Sigmoid colon (tissue), 6 donors: ENCODE measurements at regions not wholly inside any gene's neighbourhood (a gene's known extent, or its start where the extent isn't known, plus 50 kb on each side); places are given as distances from the start of the nearest gene placed in this dataset.
"Not testable (repeated sequence)": the region's sequence is repeated elsewhere in the genome, so short reads cannot be mapped to it uniquely, and the experiment has no call there.

Experiments used
- DNase-seq: peaks from one replicate; pipeline ENCODE4 v3.0.0-alpha.2; 2019
- H3K27ac ChIP-seq, 4 donors: fragments of 200-600 bp; sonication (generic); one replicate each; pipeline ENCODE4 v1.5.1; 2016 to 2019; ENCODE audit warnings: mild to moderate bottlenecking in 1 of 4
- H3K27me3 ChIP-seq, 3 donors: fragments of 200-600 bp; sonication (generic); one replicate each; pipeline ENCODE4 v1.5.1; 2019; ENCODE audit warnings: mild to moderate bottlenecking in 1 of 3
- H3K36me3 ChIP-seq, 4 donors: fragments of 200-600 bp; sonication (generic); one replicate each; pipeline ENCODE4 v1.5.1; 2016 to 2019
- H3K4me1 ChIP-seq, 4 donors: fragments of 200-600 bp; sonication (generic); one replicate each; pipeline ENCODE4 v1.5.1; 2017 to 2019
- H3K4me3 ChIP-seq, 4 donors: fragments of 200-600 bp; sonication (generic); one replicate each; pipeline ENCODE4 v1.5.1; 2017 to 2019; ENCODE audit warnings: mild to moderate bottlenecking in 2 of 4, moderate library complexity in 1 of 4
- H3K9me3 ChIP-seq, 4 donors: fragments of 200-600 bp in 3 of 4; sonication (generic) in 3 of 4; one replicate each; pipeline versions ENCODE4 v1.5.1 to v1.6.1; 2013 to 2019
- EP300 ChIP-seq, 4 donors: sonication (generic); formaldehyde crosslinking; IDR thresholded peaks; one replicate each; pipeline ENCODE4 v1.6.1; 2017; ENCODE audit warnings: antibody characterized with exemption in 4 of 4
- POLR2A ChIP-seq, 2 donors: fragments of 450-650 bp; IDR thresholded peaks; one replicate each; pipeline ENCODE4 v1.6.1; 2016; ENCODE audit warnings: antibody characterized with exemption in 2 of 2, mild to moderate bottlenecking in 2 of 2, moderate library complexity in 2 of 2
- POLR2AphosphoS5 ChIP-seq, 4 donors: sonication (generic); formaldehyde crosslinking; IDR thresholded peaks; one replicate each; pipeline ENCODE4 v1.6.1; 2017; ENCODE audit warnings: antibody characterized with exemption in 4 of 4
- WGBS, 2 donors: extraction: QIAGEN DNeasy Blood & Tissue Kit; methylation state at CpG; one replicate each; pipeline ENCODE4 v1.1.7; 2013; 5-methylcytosine and 5-hydroxymethylcytosine counted together
- intact Hi-C: fragments of 100-400 bp; cut with DNase I; formaldehyde crosslinking; loops from one replicate; pipeline ENCODE4 v1.15.1; 2023
- TF ChIP-seq, protein P1 (sequence below), 4 experiments: fragments of 450-650 bp in 3 of 4; fragments of 200-600 bp in 1 of 4; IDR thresholded peaks; one replicate each; pipeline ENCODE4 v1.5.1; 2016 to 2019; ENCODE audit warnings: antibody characterized with exemption in 4 of 4, mild to moderate bottlenecking in 3 of 4, moderate library complexity in 2 of 4
- donor health status: healthy with polysubstance abuse.
- donor health status: healthy.

GRCh38 chr19:23533441-23533840, 138.2 kb upstream of the ZNF91 start:
- H3K27me3 ChIP-seq, DNase-seq, H3K4me1 ChIP-seq, H3K4me3 ChIP-seq, H3K9me3 ChIP-seq, H3K27ac ChIP-seq, H3K36me3 ChIP-seq, intact Hi-C loops: not testable (repeated sequence)
- 87 to 93% methylated on average over 30 of the region's 30 CpGs for WGBS, 2 donors

- intact Hi-C loops = no loop called here
- 78 to 92% methylated on average over 1 of the region's 1 CpG for WGBS, 2 donors
- no peak for DNase-seq
- no peak overlapping the region for H3K4me3 ChIP-seq
- no peak overlapping the region for H3K27ac ChIP-seq
- no peak for TF ChIP-seq EP300 (IDR thresholded peaks at IDR 0.05)
- no peak for TF ChIP-seq POLR2A (IDR thresholded peaks at IDR 0.05)
- TF ChIP-seq, protein P1, sequence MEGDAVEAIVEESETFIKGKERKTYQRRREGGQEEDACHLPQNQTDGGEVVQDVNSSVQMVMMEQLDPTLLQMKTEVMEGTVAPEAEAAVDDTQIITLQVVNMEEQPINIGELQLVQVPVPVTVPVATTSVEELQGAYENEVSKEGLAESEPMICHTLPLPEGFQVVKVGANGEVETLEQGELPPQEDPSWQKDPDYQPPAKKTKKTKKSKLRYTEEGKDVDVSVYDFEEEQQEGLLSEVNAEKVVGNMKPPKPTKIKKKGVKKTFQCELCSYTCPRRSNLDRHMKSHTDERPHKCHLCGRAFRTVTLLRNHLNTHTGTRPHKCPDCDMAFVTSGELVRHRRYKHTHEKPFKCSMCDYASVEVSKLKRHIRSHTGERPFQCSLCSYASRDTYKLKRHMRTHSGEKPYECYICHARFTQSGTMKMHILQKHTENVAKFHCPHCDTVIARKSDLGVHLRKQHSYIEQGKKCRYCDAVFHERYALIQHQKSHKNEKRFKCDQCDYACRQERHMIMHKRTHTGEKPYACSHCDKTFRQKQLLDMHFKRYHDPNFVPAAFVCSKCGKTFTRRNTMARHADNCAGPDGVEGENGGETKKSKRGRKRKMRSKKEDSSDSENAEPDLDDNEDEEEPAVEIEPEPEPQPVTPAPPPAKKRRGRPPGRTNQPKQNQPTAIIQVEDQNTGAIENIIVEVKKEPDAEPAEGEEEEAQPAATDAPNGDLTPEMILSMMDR (IDR thresholded peaks at IDR 0.05) = no peak
- no peak for TF ChIP-seq POLR2AphosphoS5 (IDR thresholded peaks at IDR 0.05)
- H3K36me3 ChIP-seq = no peaks in the 10 kb centered on the region
- H3K27me3 ChIP-seq = no peaks in the 10 kb centered on the region
- H3K4me1 ChIP-seq = no peaks in the 10 kb centered on the region
- H3K9me3 ChIP-seq = peaks cover 0 to 3% (median 0%) of the 10 kb centered on the region in 4 donors
Observed at GRCh38 chr19:23531976-23532375, 136.7 kb upstream of the ZNF91 start.

DNA sequence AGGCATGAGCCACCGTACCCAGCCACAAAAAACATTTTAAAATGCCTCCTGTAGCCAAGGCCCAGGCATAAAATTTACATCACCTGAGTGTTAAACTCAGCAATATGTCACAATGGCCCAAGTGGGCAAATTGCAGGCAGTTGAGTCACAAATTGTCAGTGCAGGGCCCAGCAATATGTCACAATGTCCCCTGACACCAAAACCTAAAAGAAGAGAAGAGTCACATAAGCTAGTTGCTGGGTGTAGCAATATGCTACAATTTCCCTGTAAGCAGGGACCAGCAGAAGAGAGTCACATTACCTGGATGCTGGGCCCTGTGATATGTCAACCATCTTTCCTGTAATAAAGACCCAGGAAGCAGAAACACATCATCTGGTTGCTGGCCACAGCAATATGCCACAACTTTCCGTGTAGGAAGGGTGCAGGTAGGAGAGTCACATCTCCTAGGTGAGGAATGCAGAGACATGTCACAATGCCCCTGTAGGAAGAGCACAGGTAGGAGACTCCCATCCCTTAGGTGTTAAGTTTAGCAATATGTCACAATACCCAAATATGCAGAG, 136.0 kb upstream of the ZNF91 start:
- no peak for TF ChIP-seq EP300 (IDR thresholded peaks at IDR 0.05)
- no peak for TF ChIP-seq POLR2A (IDR thresholded peaks at IDR 0.05)
- TF ChIP-seq, protein P1 (IDR thresholded peaks at IDR 0.05) = no peak
- TF ChIP-seq POLR2AphosphoS5 (IDR thresholded peaks at IDR 0.05) = no peak
- H3K36me3 ChIP-seq = no peaks in the 10 kb centered on the region
- WGBS, 2 donors = 79 to 89% methylated on average over 2 of the region's 2 CpGs
- H3K4me1 ChIP-seq = no peaks in the 10 kb centered on the region
- no peak overlapping the region for H3K27ac ChIP-seq
- no peak overlapping the region for H3K4me3 ChIP-seq
- intact Hi-C loops = no loop called here
- no peaks in the 10 kb centered on the region for H3K27me3 ChIP-seq
- H3K9me3 ChIP-seq = peaks cover 0 to 3% (median 0%) of the 10 kb centered on the region in 4 donors
- no peak for DNase-seq

- Histone ChIP-seq H3K4me3 (no peak overlapping the region), H3K4me1 (no peaks in the 10 kb centered on the region), H3K27me3 (no peaks in the 10 kb centered on the region), H3K27ac (no peak overlapping the region), H3K9me3 (no peaks in the 10 kb centered on the region), H3K36me3 (no peaks in the 10 kb centered on the region)
- intact Hi-C loops = no loop called here
- TF ChIP-seq, protein P1 (IDR thresholded peaks at IDR 0.05) = no peak
- no peak for TF ChIP-seq POLR2A (IDR thresholded peaks at IDR 0.05)
- TF ChIP-seq POLR2AphosphoS5 (IDR thresholded peaks at IDR 0.05) = no peak
- TF ChIP-seq EP300 (IDR thresholded peaks at IDR 0.05) = no peak
- DNase-seq = no peak
Observed at GRCh38 chr19:23528376-23528775, 133.1 kb upstream of the ZNF91 start.

GRCh38 chr19:23527797-23528196, 132.5 kb upstream of the ZNF91 start:
- 84 to 85% methylated on average over 2 of the region's 2 CpGs for WGBS, 2 donors
- TF ChIP-seq EP300 (IDR thresholded peaks at IDR 0.05) = no peak
- TF ChIP-seq POLR2AphosphoS5 (IDR thresholded peaks at IDR 0.05) = no peak
- Histone ChIP-seq H3K27ac (no peak overlapping the region), H3K9me3 (no peaks in the 10 kb centered on the region), H3K36me3 (no peaks in the 10 kb centered on the region), H3K27me3 (no peaks in the 10 kb centered on the region), H3K4me3 (no peak overlapping the region), H3K4me1 (no peaks in the 10 kb centered on the region)
- DNase-seq = no peak
- intact Hi-C loops = no loop called here

DNA sequence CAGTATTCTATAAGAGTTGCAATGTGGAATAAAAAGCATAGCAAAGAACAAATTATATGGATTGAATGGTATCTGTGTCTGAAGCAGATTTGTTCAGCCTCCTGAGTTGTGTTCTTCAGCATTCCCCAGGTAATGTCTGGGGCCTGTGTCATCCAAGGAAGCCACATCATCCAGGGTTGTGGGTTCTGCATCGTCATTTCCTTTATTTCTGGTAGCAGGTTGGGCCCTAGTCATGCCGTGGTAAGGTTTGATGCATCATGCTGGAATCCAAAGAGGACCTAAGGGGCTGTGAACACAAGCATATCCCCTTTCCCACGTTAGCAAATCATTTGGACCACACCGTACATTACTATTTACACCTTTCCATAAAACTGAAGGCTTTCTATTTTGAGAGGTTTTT, 131.0 kb upstream of the ZNF91 start:
- no peaks in the 10 kb centered on the region for H3K27me3 ChIP-seq
- DNase-seq = no peak
- no peak overlapping the region for H3K27ac ChIP-seq
- TF ChIP-seq POLR2AphosphoS5 (IDR thresholded peaks at IDR 0.05) (no peak), EP300 (IDR thresholded peaks at IDR 0.05) (no peak), POLR2A (IDR thresholded peaks at IDR 0.05) (no peak)
- TF ChIP-seq, protein P1 (IDR thresholded peaks at IDR 0.05) = no peak
- no peaks in the 10 kb centered on the region for H3K4me1 ChIP-seq
- no peak overlapping the region for H3K4me3 ChIP-seq
- H3K9me3 ChIP-seq = no peaks in the 10 kb centered on the region
- WGBS, 2 donors = 85 to 90% methylated on average over 4 of the region's 4 CpGs
- intact Hi-C loops = no loop called here
- H3K36me3 ChIP-seq = no peaks in the 10 kb centered on the region
